GM19043 (cell line): ENCODE measurements at regions not wholly inside any gene's neighbourhood (a gene's known extent, or its start where the extent isn't known, plus 50 kb on each side); places are given as distances from the start of the nearest gene placed in this dataset.

ENCODE experiments used
- ATAC-seq: cut with Tn5 transposase; IDR thresholded peaks from one replicate; pipeline ENCODE4 v1.9.1; 2021; ENCODE audit warnings: low read depth; ENCODE audit not compliant: unreplicated experiment

DNA sequence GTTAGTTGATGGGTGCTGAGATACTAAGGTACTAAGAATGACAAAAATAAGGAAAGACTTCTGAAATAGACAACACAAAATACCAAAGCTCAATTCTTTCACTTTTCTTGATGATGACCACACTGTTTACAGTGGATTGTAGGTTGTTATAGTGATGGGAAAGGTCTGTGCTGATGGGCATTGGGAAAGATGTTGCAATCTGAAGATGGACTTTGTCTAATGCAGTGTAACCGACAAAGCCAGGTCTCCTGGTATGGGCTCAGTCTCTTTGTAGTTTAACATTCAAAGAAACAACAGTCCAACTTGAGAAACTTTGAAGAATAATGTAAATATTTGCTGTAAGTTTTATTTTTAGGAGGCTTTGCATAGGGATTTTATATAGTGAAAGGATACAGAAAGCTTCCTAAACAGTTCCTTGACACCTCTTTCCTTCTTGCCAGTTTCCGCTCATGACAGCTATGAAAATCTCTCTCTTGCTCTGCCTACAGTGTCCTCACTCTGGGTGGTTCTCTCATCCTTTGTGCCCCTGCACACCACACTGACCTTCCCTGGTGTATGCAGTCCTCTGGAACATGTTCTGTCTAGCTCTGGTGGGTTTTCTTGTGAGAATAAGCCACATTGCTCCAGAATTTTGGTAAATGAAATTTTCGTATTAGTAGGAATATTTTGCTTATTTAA lies 172.2 kb downstream of the KCNRG start:
- ATAC-seq: no peak

GRCh38 chr13:50188696-50189095 lies 173.5 kb downstream of the KCNRG start:
- no peak for ATAC-seq

DNA sequence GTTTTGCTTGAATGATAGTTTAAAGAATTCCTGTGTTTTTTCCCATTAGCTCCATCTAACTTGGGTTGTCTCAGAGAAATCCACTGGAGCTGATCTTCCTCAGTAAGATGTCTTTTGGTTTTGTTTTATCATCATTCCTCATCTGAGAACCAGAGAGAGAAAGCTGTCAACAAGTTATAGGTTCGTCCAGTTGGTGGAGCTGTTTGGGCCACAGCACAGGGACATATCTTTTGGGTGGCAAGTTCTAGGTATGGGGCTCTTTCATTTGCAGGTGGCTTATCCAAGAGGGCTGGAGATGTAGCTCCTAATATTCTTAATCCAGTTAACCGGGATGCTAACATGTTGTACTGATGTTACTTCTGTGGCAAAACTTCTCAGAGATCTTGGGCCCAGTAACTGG lies 174.2 kb downstream of the KCNRG start:
- ATAC-seq: no peak

- ATAC-seq: no peak
Measured at GRCh38 chr13:50191004-50191403, 175.8 kb downstream of the KCNRG start.

- ATAC-seq: no peak
Measured at GRCh38 chr13:50192272-50192813, 177.1 kb downstream of the KCNRG start.

DNA sequence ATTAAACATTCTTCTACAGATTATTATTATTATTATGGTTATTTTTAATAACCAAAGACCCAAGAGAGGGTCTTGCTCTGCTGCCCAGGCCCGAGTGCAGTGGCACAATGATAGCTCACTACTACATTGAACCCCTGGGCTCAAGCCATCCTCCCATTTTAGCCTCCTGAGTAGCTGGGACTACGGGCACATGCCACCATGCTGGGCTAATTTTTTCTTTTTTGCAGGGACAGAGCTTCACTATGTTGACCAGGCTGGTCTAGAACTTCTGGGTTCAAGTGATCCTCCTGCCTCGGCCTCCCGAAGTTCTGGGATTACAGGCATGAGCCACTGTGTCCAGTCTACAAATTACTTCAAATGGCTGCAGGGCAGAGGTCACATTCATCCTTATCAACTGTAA lies 179.8 kb downstream of the KCNRG start:
- no peak for ATAC-seq

GRCh38 chr13:50196118-50196517 lies 180.9 kb downstream of the KCNRG start:
- no peak for ATAC-seq

DNA sequence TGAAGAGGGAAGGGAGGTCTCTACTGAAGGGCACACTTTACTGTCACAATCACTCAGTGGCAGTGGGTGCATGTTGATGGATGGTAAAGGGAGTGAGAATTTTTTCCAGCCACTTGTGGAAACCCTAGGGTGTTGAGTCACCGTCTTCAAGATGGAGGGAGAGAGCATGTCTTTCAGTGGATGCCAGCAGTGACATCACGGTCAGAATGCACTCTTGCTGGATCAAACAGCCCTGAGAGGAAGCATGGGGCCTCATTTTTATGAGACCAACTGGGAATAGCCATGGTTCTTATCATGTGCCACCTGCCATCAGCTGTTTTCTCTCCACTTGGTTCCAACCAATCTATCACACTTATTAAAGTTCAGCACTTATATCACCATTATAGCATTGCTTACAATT lies 182.5 kb downstream of the KCNRG start:
- no peak for ATAC-seq

- no peak for ATAC-seq
Measured at GRCh38 chr13:50198508-50198907, 183.3 kb downstream of the KCNRG start.

DNA sequence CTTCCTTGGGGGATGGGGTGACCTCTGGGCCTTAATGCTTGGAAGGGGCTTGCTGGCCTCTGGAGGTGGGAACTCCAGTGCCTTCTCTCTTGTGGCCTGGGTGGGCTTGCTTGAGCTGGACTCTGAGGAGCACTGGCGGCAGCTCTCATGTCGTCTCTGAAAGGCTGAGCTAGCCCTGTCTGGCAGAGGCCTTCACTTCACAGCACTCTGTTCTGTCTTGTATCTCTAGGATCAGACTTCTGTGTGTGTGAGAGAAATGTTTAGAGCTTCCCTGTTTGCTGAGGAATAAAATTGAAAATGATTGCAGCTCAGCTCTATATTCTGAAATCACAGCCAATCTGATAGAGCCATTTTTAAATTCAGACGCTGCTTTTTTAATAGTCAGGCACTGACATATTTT lies 185.3 kb downstream of the KCNRG start:
- no peak for ATAC-seq

GRCh38 chr13:50200988-50201387 lies 185.7 kb downstream of the KCNRG start:
- no peak for ATAC-seq

GRCh38 chr13:50202485-50202884 lies 187.2 kb downstream of the KCNRG start:
- no peak for ATAC-seq

GRCh38 chr13:50203256-50203941 lies 188.2 kb downstream of the KCNRG start:
- ATAC-seq: no peak

DNA sequence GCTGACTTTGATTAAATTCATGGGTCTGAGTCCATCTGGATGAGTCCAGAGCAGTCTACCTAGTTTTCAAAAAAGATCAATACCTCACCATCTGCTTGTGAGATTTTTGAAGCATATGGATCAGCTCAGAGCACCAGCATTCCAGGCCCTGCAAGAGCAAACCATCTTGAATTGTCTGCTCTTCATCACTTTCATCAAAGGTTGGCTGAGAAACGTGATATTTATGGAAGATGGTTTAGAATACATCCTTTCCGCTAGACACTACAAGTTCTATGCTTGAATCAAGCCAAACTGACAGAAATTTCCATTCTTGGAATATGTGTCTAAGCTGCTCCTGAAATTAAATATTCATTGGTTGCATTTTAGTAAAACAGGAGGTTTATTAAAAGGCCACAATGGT lies 190.3 kb downstream of the KCNRG start:
- no peak for ATAC-seq

GRCh38 chr13:50208826-50209335 lies 193.6 kb downstream of the KCNRG start:
- ATAC-seq: no peak

DNA sequence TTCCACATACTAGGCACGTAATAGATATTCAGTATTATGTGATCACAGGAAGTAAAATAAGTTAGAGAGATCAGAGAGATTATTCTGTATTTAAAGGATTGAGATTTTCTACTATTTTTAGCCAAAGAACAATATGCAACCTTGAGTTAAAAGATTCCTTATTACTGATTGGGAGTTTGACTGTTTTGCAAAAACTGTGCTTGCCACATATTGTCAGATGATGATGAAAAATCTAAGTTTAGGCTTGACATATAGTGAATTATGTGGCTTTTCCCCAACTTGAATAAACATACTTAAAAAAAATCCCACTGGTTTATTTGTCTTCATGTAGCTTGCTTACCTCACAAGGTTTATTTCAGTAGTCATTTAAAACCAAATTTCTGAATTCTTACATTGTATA lies 194.4 kb downstream of the KCNRG start:
- no peak for ATAC-seq

DNA sequence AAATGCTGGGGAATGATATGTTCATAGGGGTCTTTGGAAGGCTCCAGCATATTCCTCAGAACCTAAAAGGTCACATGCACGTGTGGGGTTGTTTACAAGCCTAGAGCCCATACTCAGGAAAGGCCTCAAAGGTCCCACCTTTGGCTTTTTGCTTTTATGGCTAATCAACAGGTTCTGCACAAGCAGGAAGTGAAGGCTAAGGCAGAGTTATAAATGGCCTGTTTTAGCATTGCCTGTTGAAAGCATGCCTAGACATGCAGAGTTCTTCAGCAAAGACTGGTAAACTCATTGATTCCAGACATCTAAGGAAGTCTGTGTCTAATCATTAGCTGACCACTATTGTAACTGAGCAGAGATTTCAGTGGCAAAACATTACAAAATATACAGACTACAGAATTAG lies 198.3 kb downstream of the KCNRG start:
- no peak for ATAC-seq

DNA sequence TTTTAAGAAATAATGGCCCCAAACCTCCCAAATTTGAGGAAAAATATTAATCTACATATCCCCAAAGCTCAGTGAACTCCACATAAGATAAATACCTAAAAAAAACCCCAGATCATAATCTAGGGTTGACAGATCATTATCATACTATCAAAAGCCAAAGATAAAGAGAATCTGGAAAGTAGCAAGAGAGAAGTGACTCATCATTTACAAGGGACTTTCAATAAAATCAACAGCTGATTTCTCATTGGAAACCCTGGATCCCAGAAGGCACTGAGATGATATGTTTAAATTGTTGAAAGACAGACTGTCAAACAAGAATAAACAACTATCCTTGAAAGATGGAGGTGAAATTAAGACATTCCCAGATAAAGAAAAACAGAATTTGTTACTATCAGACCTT lies 199.3 kb downstream of the KCNRG start:
- no peak for ATAC-seq

DNA sequence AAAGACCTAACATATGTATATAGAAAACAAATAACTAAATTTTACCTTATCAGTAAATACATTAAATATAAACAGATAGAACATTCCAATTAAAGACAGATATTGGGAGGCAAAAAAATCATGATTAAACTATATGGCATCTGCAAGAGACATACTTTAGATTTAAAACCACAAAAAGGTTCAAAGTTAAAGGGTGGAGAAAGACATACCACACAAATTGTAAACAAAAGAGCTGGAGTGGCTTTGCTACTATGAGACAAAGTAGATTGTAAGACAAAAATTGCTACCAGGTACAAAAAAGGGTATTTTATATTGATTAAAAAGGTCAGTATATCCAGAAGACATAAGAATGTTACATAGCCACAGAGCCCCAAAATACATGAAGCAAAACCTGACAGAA lies 200.2 kb downstream of the KCNRG start:
- no peak for ATAC-seq

DNA sequence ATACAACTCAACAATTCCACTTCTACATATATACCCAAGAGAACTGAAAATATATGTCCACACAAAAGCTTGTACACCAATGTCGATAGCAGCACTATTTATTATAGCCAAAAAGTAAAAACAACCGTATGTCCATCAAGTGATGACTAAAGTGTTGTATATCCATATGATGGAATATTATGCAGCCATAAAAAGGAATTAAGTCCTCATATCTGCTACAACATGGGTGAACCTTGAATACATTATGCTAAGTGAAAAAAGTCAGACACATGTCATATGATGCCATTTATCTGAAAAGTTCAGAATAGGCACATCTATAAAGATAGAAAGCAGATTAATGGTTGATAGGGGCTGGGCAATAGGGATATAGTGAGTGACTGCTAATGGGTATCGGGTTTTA lies 204.5 kb downstream of the KCNRG start:
- ATAC-seq: no peak

DNA sequence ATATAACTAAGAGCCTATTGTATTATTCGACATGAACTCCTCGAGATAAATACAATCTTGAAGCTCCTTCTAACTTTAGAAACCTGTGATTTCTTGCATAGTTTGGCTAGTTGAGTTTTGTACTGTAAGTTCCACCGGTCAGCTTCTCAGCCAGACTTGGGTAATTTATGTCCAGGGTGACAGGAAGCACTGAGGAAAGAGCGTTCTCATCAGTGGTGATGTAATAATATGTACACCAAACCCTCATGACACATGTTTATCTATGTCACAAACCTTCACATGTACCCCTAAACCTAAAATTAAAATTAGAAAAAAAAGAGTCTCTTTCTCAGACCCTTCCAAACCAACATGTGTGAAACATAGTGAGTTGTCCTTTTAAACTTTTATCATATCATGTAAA lies 205.7 kb downstream of the KCNRG start:
- no peak for ATAC-seq
